Hepatocyte (in vitro differentiated cells): ENCODE measurements at regions not wholly inside any gene's neighbourhood (a gene's known extent, or its start where the extent isn't known, plus 50 kb on each side); places are given as distances from the start of the nearest gene placed in this dataset.

ENCODE experiments used
- DNase-seq: peaks from one replicate; pipeline ENCODE4 v3.0.0-alpha.2; 2016; ENCODE audit warnings: low spot score
- H2AFZ ChIP-seq: fragments of 200-600 bp; sonication (generic); 2 replicates; pipeline ENCODE4 v1.6.0; 2016; ENCODE audit warnings: antibody characterized with exemption, mild to moderate bottlenecking
- H3K27ac ChIP-seq: fragments of 200-600 bp; sonication (generic); 2 replicates; pipeline ENCODE4 v1.5.1; 2016; ENCODE audit warnings: mild to moderate bottlenecking
- H3K27me3 ChIP-seq: fragments of 200-600 bp; sonication (generic); 2 replicates; pipeline ENCODE4 v1.6.1; 2016
- H3K36me3 ChIP-seq: fragments of 200-600 bp; sonication (generic); replicated peaks from 2 replicates; pipeline ENCODE4 v1.5.1; 2016; ENCODE audit warnings: low read depth; ENCODE audit not compliant: insufficient read depth
- H3K4me1 ChIP-seq: fragments of 200-600 bp; sonication (generic); 2 replicates; pipeline ENCODE4 v1.5.1; 2016; ENCODE audit warnings: mild to moderate bottlenecking, moderate library complexity; ENCODE audit not compliant: insufficient read depth
- H3K4me2 ChIP-seq: fragments of 200-600 bp; sonication (generic); 2 replicates; pipeline ENCODE4 v1.6.0; 2016
- H3K4me3 ChIP-seq: fragments of 200-600 bp; sonication (generic); 2 replicates; pipeline ENCODE4 v1.5.1; 2016; ENCODE audit warnings: mild to moderate bottlenecking
- H3K79me2 ChIP-seq: fragments of 200-600 bp; sonication (generic); 2 replicates; pipeline ENCODE4 v1.6.0; 2017; ENCODE audit warnings: mild to moderate bottlenecking
- H3K9me2 ChIP-seq: fragments of 200-600 bp; sonication (generic); replicated peaks from 2 replicates; pipeline ENCODE4 v1.6.0; 2017; ENCODE audit warnings: mild to moderate bottlenecking; ENCODE audit not compliant: insufficient read depth
- H3K9me3 ChIP-seq: fragments of 200-600 bp; sonication (generic); 2 replicates; pipeline ENCODE4 v1.5.1; 2016; ENCODE audit warnings: low read depth, mild to moderate bottlenecking
- H4K20me1 ChIP-seq: fragments of 200-600 bp; sonication (generic); 2 replicates; pipeline ENCODE4 v1.6.0; 2016; ENCODE audit warnings: mild to moderate bottlenecking; ENCODE audit not compliant: insufficient read depth, poor library complexity, severe bottlenecking
- EZH2 ChIP-seq: fragments of 200-600 bp; sonication (generic); IDR thresholded peaks from 2 replicates; pipeline ENCODE4 v1.6.1; 2016; ENCODE audit warnings: antibody characterized with exemption, mild to moderate bottlenecking, borderline replicate concordance
- EZH2phosphoT487 ChIP-seq: fragments of 200-600 bp; sonication (generic); IDR thresholded peaks from one replicate; pipeline ENCODE4 v1.6.1; 2018; ENCODE audit warnings: antibody characterized with exemption, mild to moderate bottlenecking, low read depth, moderate library complexity; ENCODE audit not compliant: unreplicated experiment, severe bottlenecking
- WGBS: methylation state at CpG from one replicate; pipeline ENCODE4 v1.1.6; 2016; ENCODE audit warnings: low lambda C conversion rate; ENCODE audit errors: missing lambda C conversion rate; 5-methylcytosine and 5-hydroxymethylcytosine counted together
- TF ChIP-seq, protein P1 (sequence below): fragments of 200-600 bp; sonication (generic); IDR thresholded peaks from 2 replicates; pipeline ENCODE4 v1.5.1; 2016; ENCODE audit warnings: antibody characterized with exemption, mild to moderate bottlenecking; ENCODE audit not compliant: poor library complexity

DNA sequence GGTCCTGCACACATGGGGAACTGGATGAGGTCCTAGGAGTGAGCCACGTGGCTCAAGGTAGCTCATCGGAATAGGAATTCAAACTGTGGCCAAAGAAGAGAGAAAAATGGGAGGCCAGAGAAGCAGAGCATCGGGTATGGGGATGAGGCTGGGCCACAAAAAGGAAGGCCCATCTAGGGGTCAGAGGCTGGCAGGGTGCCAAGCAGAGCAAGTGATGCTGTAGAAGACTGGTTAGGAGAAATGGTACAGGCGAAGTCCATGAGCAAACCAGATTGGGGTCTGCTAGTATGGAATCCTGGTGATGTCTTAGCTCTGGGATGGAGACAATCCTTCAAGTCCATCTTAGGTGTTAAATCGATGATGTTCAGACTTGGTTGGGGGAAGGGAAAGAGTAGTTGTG, 68.0 kb downstream of the TEX35 start:
- H3K4me1 ChIP-seq, result no peaks in the 10 kb centered on the region
- no peak overlapping the region for H3K27ac ChIP-seq
- H4K20me1 ChIP-seq, result no peaks in the 10 kb centered on the region
- DNase-seq, result no peak
- H3K36me3 ChIP-seq, result no peaks in the 10 kb centered on the region
- H3K9me3 ChIP-seq, result no peaks in the 10 kb centered on the region
- H3K79me2 ChIP-seq, result no peaks in the 10 kb centered on the region
- H3K4me3 ChIP-seq, result no peak overlapping the region
- no peak overlapping the region for H3K4me2 ChIP-seq
- no peak overlapping the region for H2AFZ ChIP-seq
- TF ChIP-seq EZH2phosphoT487 (no peak), EZH2 (no peak)
- TF ChIP-seq, protein P1, sequence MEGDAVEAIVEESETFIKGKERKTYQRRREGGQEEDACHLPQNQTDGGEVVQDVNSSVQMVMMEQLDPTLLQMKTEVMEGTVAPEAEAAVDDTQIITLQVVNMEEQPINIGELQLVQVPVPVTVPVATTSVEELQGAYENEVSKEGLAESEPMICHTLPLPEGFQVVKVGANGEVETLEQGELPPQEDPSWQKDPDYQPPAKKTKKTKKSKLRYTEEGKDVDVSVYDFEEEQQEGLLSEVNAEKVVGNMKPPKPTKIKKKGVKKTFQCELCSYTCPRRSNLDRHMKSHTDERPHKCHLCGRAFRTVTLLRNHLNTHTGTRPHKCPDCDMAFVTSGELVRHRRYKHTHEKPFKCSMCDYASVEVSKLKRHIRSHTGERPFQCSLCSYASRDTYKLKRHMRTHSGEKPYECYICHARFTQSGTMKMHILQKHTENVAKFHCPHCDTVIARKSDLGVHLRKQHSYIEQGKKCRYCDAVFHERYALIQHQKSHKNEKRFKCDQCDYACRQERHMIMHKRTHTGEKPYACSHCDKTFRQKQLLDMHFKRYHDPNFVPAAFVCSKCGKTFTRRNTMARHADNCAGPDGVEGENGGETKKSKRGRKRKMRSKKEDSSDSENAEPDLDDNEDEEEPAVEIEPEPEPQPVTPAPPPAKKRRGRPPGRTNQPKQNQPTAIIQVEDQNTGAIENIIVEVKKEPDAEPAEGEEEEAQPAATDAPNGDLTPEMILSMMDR, result no peak
- H3K9me2 ChIP-seq, result no peaks in the 10 kb centered on the region
- 95% methylated on average over 5 of the region's 5 CpGs for WGBS
- H3K27me3 ChIP-seq, result no peaks in the 10 kb centered on the region

DNA sequence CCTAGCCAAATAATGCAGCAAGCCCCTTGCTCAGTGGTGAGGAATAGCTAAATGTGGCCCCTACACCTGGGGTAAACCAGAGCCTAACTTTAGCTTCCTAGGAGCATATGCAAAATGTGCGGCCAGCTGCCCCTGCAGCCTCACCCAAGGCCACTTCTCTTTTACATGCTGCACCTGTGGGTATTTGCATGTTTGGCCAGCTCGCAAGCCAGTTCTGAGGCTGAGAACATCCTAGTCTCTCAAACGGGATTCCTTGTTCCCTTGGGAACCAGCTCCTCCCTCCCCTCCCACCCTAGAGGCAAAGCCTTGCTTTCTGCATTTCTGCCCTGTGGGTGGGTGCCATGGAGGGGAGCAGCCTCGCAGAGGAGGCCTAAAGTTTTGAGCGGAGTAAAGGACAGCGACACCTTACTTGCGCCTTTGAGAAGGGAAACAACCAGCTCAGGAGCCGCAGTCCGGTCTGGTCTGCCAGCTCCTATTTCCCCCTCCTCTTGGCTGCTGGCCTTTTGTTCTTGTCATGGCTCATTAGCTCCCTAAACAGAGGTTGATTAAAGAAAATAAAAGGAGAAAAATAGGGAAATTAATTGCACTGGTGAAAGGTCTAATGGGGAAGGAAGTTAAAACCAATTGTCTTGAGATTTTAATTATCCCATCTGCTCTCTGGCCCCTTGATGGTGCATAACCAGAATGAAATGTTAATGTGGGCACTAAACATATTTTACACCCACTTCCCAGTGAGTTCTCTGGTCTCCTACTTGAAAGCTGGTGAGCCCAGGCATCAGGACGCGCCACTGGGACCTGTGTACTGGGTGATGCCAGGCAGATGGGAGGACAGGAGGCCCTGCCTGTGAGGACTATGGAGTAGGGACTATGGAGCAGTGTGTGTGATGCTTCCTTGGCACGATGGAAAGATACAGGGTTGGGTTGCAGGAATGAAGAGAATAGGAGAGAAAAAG, 68.7 kb downstream of the TEX35 start:
- Histone ChIP-seq H3K9me3 (no peaks in the 10 kb centered on the region), H4K20me1 (no peaks in the 10 kb centered on the region), H3K4me1 (no peaks in the 10 kb centered on the region), H3K4me2 (no peak overlapping the region), H3K36me3 (no peaks in the 10 kb centered on the region), H2AFZ (no peak overlapping the region), H3K27me3 (no peaks in the 10 kb centered on the region), H3K79me2 (no peaks in the 10 kb centered on the region), H3K9me2 (no peaks in the 10 kb centered on the region), H3K4me3 (no peak overlapping the region), H3K27ac (no peak overlapping the region)
- TF ChIP-seq, protein P1, result no peak
- TF ChIP-seq EZH2 (no peak), EZH2phosphoT487 (no peak)
- DNase-seq, result no peak
- 65% methylated on average over 12 of the region's 12 CpGs for WGBS

DNA sequence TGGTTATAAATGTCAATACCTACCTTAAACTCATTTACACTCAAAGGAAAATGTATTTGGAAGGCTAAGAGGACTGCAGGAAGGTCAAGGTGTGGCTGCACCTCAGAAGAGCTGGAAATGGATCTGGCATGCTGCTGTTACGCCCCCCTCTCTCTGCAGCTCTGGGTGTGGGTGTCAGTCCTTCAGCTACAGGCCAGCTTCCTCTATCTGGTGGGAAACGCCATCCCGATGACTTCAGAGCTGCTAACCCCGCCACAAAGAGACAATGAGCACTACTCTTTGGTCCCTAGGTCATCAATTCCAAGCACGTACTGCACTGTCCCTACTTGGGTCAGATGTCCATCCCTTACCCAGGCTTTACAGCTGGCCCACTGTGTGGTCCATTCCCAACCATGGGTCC, 74.2 kb downstream of the TEX35 start:
- H3K79me2 ChIP-seq, result no peaks in the 10 kb centered on the region
- no peaks in the 10 kb centered on the region for H3K4me1 ChIP-seq
- H4K20me1 ChIP-seq, result no peaks in the 10 kb centered on the region
- no peaks in the 10 kb centered on the region for H3K36me3 ChIP-seq
- no peak overlapping the region for H3K4me2 ChIP-seq
- no peaks in the 10 kb centered on the region for H3K27me3 ChIP-seq
- no peak for DNase-seq
- no peaks in the 10 kb centered on the region for H3K9me3 ChIP-seq
- H3K9me2 ChIP-seq, result no peaks in the 10 kb centered on the region
- H3K27ac ChIP-seq, result no peak overlapping the region
- no peak overlapping the region for H3K4me3 ChIP-seq
- WGBS, result 93% methylated on average over 5 of the region's 5 CpGs
- no peak for TF ChIP-seq EZH2phosphoT487
- TF ChIP-seq, protein P1, result no peak
- TF ChIP-seq EZH2, result no peak
- H2AFZ ChIP-seq, result no peak overlapping the region
